ENCODE measurements at regions not wholly inside any gene's neighbourhood (a gene's known extent, or its start where the extent isn't known, plus 50 kb on each side); places are given as distances from the start of the nearest gene placed in this dataset.

- intact Hi-C loops (cut with micrococcal nuclease) = no loop called here
- no peaks in the 10 kb centered on the region for H3K9me3 ChIP-seq (replicated peaks)
- H3K27me3 ChIP-seq (ENCODE audit: low read depth) = no peaks in the 10 kb centered on the region
- H3K36me3 ChIP-seq = no peaks in the 10 kb centered on the region
- no peak overlapping the region for H3K27ac ChIP-seq (replicated peaks)
- H3K4me1 ChIP-seq = no peaks in the 10 kb centered on the region
- no peak overlapping the region for H3K4me3 ChIP-seq
- TF ChIP-seq CTCF (IDR thresholded peaks at IDR 0.05; ENCODE audit: borderline replicate concordance) = no peak
- DNase-seq = no peak
These were observed 73.8 kb upstream of the DCN start for GRCh38 chr12:91256411-91256810.

GRCh38 chr12:91252341-91252740, 69.7 kb upstream of the DCN start:
- peaks cover 7% of the 10 kb centered on the region for H3K9me3 ChIP-seq (replicated peaks)
- H3K36me3 ChIP-seq = no peaks in the 10 kb centered on the region
- DNase-seq = no peak
- no peak overlapping the region for H3K4me3 ChIP-seq
- no peak for TF ChIP-seq CTCF (IDR thresholded peaks at IDR 0.05; ENCODE audit: borderline replicate concordance)
- peak overlapping the region; percentile 84 for H3K27ac ChIP-seq (replicated peaks)
- intact Hi-C loops (cut with micrococcal nuclease) = no loop called here
- H3K27me3 ChIP-seq (ENCODE audit: low read depth) = no peaks in the 10 kb centered on the region
- peaks cover 4% of the 10 kb centered on the region for H3K4me1 ChIP-seq

GRCh38 chr12:91250273-91250665, 67.7 kb upstream of the DCN start:
- no peak for TF ChIP-seq CTCF (IDR thresholded peaks at IDR 0.05; ENCODE audit: borderline replicate concordance)
- Histone ChIP-seq H3K36me3 (no peaks in the 10 kb centered on the region), H3K4me1 (peaks cover 4% of the 10 kb centered on the region), H3K27ac (replicated peaks) (peak overlapping the region; percentile 84), H3K4me3 (no peak overlapping the region), H3K9me3 (replicated peaks) (peaks cover 23% of the 10 kb centered on the region), H3K27me3 (ENCODE audit: low read depth) (no peaks in the 10 kb centered on the region)
- intact Hi-C loops (cut with micrococcal nuclease) = no loop called here
- no peak for DNase-seq

- TF ChIP-seq CTCF (IDR thresholded peaks at IDR 0.05; ENCODE audit: borderline replicate concordance) = no peak
- Histone ChIP-seq H3K27ac (replicated peaks) (peak overlapping the region; percentile 84), H3K4me3 (no peak overlapping the region), H3K9me3 (replicated peaks) (peaks cover 28% of the 10 kb centered on the region), H3K36me3 (no peaks in the 10 kb centered on the region), H3K27me3 (ENCODE audit: low read depth) (no peaks in the 10 kb centered on the region), H3K4me1 (peaks cover 4% of the 10 kb centered on the region)
- intact Hi-C loops (cut with micrococcal nuclease) = no loop called here
- no peak for DNase-seq
These were observed 67.1 kb upstream of the DCN start for GRCh38 chr12:91249518-91250272.

- intact Hi-C loops (cut with micrococcal nuclease) = no loop called here
- H3K27ac ChIP-seq (replicated peaks) = peak overlapping the region; percentile 84
These were observed 66.4 kb upstream of the DCN start for GRCh38 chr12:91249054-91249453.

More at GRCh38 chr12:91249054-91249453, 66.4 kb upstream of the DCN start:
- no peak for TF ChIP-seq CTCF (IDR thresholded peaks at IDR 0.05; ENCODE audit: borderline replicate concordance)
- Histone ChIP-seq H3K27me3 (ENCODE audit: low read depth) (no peaks in the 10 kb centered on the region), H3K36me3 (no peaks in the 10 kb centered on the region), H3K4me1 (peaks cover 4% of the 10 kb centered on the region), H3K4me3 (no peak overlapping the region), H3K9me3 (replicated peaks) (peaks cover 35% of the 10 kb centered on the region)
- DNase-seq = no peak

Data from left ventricle myocardium inferior (tissue), 1 donor.